Renal pelvis (tissue), 1 donor: ENCODE measurements at regions not wholly inside any gene's neighbourhood (a gene's known extent, or its start where the extent isn't known, plus 50 kb on each side); places are given as distances from the start of the nearest gene placed in this dataset.

Experiments
- DNase-seq: peaks from one replicate; pipeline ENCODE4 v3.0.0-alpha.2; 2013

DNA sequence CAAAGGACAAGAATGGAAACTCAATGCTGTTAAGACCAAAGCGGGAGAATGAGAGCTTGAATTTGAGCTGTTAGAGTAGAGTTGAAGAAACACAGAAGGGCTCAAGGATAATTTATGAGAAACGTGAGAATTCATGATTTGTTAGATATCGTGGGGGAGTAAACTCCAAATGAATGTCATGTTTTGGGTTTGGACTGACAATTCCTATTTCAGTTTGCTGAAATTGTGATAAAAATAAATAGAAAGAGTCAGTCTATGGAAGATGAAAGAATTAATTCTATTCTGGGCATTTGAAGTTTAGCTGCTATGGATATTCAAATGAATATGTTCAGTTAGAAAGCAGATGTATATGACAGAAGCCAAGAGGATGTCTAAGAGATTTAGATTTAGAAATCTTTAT lies 723.4 kb upstream of the PIK3C3 start:
- no peak for DNase-seq

DNA sequence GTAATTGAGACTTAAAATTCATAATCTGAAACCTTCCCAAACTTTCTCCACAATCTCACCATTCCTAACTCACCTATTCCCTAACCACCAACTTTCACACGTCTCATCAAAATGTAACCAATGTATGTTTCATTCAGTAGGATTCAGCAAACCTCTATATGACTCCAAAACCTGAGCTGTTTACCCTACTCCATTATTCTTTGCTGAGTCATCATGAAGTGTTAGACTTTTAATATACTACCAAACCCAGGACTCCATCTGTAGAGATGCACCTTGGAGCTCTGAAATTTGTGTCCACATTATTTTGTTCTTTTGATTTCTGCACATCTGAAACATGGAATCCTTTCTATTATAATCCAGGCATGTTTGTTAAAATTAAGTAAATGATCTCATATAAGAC lies 727.0 kb upstream of the PIK3C3 start:
- no peak for DNase-seq

DNA sequence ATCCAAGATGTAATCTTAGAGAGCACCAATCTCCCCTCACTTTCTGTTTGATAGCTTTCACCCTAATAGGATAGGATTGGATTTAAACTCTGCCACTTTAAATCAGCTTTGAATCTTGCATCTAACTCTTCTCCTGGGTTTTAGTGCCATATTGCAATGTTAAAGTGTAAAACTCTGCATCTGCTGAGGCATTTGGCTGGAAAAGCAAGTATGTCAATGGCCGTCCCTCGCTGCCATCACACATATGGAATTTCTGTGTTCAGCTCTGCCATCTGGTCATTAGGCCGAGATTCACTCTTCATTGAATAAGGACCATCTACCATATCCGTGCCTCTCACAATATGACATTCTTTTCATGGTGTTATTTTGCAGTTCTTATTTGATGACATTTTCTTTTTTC lies 728.1 kb upstream of the PIK3C3 start:
- no peak for DNase-seq

DNA sequence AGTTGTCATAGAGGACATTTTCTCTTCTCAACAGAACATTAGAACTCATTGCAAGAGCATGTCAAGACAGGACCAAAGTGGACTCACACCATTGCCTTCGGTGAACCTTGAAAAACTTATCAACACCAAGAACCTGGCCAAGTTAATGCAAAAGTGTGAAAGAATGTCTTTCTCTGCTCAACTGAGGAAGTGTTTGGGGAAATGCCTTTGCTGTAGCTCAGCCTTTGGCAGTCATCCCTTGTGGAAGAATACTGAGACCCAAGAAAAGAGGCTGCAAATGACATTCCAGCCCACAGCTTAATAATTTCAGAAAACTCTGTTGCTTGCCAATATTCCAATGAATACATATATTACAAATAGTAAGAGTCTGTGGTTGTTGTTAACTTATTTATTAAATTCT lies 728.8 kb upstream of the PIK3C3 start:
- peak; percentile 3 for DNase-seq

DNA sequence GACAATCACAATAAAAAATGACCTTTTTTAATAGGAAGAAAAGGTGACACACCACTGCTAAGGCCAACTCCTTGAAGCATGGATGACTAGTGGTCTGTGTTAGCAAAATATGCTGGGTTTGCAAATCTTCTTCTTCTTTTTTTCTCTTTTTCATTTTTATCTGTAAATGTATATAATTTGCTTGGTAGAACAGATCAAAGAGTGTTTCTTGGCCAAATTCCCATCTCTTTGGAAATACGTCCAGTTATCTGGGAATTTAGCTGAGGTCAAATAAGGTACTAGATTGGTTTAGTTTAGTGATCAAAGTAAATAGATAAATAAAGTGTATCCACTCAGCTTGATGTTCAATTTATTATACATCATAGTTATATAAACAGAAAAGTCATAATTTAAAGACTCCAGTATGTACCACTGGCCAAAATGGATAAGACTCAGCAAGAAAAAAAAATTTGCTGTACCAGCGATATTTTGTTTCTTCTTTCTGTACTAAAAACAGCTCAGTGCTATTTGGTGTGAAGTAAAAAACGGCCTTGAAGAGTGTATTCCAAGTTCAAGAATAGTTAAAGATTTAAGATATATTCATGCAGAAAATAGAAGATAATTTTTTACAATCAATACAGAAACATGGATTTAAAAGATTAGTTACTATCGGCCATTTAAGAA lies 738.6 kb upstream of the PIK3C3 start:
- no peak for DNase-seq

DNA sequence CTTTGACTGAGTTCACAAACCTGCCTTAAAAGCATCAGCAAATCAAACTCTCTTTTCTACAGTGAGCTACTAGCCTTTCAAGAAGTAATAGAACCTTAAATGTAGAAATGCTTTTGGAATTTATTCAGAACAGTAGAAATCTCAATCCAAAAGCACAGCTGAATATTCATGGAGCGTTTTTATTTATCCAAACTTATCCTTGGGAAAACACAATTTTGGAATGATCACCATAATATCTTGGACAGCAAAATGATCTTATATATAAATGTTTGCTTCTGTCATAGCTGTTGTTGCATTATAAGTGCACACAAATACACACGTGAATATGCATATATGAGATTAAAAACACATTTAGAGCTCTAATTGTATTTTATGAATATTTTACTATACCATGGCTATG lies 747.3 kb upstream of the PIK3C3 start:
- DNase-seq = no peak

DNA sequence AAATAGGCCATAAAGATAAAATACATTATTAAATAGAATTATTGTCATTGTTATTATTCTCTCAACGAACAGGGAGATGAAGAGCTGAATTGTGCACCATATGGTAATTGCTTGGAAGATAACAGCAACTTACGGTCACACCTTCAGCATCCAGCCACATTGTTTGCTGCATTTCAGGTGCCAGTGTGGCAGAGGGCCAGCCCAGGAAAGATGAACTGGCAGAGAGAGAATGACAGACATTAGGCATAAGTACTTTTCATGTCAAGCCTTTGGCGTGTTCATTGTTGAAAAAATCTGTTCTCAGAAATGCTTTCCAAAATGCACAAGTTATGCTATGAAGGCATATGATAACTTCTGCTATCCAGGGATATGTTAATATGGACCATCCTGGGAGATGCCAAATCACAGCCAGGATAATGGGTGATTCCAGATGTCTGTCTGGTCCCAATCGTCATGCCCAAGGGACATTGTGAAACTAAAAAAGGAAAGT lies 748.6 kb upstream of the PIK3C3 start:
- no peak for DNase-seq

DNA sequence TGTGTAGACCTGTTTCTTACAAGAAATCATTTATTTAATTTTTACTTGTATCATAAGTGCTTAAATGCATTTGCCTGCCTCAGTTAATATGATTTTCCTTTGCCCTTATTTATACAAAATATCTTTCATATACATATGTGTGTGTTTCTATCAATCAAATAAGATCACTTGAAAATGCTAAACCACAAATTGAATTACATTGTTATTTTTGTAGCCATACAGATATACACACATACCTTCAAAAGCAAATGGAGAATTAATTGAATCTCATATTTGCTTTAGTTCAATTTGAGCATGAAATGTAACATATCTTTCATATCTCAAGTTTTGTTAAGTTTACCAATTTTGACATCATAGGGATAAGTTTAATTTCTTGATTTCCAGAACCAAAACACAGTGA lies 755.8 kb upstream of the PIK3C3 start:
- no peak for DNase-seq

DNA sequence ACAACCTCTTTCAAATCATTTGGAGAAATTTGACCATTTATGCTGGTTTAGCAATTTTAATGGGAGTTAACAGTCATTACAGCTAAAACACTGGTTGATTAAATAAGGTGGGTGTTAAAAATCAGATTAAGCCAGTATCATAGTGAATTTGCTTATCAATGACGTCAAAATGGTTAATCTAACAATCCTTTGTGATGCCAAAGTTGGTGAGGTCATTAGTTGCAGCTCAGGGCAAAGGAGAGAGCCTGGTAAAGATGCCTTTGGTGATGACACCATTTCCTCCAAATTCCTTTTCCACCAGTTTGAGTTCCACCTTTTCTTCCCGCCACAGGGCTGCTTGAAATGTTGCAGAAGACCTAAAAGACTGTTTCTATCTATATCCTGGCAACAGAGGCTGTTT lies 757.1 kb upstream of the PIK3C3 start:
- no peak for DNase-seq

DNA sequence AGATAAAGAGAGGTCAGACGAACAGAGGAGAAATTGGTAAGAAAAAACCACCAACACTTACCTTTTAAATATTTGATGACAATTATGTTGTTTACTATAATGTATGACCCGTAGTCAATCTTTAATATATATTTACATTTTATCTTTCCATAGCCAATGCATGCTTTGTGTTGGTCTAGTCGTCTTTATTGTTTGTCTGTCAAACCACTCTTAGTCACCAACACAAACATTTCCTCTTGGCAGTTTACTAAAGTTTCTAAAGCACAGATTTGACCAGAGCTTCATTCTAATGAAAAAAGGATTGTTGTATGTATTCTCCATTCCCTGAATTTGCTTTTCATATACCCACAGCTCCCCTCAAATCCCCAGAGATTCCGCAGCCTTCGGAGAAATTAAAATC lies 784.7 kb upstream of the PIK3C3 start:
- DNase-seq = no peak

DNA sequence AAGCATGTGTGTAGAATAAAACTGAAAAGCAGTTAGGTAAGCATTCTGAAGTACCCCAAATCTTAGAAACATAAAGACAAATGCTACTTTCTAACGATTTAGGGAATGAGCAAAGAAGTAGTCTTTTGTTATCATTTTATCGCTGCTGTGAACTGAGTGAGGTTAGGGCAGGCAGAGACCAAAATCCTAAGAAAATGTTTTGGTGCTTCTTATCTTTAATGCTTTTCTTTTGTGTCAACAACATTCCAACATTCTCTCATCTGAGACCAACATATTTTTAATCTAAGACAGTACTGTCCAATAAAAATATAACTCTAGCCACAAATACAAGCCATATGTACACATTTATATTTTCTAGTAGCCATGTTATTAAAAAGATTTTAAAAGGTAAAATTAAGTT lies 789.4 kb upstream of the PIK3C3 start:
- DNase-seq = no peak

DNA sequence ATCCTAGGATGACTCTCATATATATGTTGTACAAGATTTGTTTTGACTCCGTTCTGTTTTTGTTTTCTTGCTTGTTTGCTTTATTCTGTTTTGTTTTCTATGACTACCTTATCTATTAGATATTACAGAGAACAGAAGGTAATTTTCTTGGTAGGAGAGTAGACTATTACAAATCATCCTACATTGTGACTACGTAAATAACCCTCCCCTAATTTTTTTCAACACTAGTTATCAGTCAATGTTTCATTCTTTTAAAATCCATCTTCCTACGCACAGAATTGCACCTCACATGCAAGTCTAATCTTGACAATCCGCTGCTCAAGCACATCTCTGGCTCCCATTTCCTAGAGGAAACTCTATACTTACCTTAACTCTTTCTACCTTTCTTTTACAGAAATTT lies 792.3 kb upstream of the PIK3C3 start:
- DNase-seq = no peak

DNA sequence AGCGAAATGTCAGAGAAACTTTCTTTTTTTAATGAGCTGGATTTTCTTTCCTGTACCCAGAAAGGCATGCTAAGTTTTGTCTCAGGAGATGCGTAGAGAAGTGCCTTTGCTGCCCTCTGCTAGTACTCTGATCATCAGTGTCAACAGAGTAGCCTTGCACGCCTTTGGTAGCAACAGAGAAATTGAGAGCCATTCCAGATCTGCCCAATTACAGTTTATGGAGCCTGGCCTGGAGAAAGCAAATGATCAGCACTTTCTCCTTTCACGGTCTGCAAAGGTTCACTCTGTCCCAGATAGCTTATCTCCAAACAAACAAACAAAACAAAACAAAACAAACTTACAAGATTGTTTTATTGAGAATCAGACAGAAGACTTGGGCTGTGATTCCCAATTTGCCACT lies 792.8 kb upstream of the PIK3C3 start:
- DNase-seq = no peak

DNA sequence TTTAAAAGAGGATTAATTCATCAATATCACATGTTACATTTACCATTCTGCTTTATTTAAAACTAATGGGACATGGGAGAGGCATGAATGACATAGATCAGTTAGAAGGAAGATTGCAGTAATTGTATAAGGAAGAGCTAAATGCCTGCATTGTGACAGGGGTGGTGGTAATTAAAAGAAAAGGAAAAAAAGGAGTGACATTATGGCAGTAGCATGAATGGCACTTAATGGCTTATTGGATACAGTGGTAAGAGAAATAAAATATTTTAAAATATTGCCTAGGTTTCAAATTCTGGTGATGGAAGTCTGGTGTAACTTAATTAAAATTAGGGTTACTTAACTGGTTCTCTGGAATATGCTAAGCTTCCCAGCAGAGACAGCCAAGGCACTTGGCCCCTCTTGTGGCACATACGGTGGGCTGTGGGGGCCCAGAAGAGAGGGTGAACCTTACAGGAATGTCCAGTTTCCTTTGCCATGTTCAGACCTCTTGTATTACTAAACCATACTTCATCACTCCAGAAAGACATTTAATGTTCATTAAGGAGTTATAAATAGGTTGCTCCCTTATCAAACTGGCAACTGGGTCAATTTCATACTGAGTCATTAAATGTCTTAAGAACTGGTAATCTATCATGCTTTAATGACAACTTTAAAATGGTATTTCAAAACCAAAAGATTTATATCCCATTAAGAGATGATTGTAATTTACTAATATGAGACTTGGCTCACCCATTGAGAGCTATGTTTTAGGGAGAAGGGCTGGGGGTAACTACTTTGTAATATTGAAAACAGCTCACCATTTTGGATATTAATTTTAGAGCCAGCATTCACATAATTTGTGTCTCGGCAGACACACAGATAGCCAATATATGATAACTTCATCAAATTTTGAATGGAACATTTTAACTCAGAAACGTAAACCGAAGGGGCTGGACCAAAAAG lies 798.9 kb upstream of the PIK3C3 start:
- no peak for DNase-seq

DNA sequence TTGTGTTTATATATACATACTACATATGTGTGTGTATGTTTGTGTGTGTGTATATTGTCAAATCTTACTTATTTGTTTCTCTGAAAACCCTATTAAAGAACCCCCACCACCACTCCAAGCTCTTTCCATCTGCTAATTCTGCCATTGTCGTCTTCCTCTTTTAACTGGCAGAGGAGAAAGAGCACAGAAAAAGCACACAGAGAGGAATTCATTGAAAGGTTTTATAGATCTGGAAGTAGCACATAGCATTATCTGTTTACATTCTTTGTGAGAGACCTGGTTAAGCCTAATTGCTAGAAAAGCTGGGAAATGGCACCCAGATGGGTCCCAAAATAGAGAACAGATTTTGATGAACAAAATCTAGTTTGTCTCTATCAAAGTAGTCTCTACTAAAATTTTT lies 800.0 kb upstream of the PIK3C3 start:
- no peak for DNase-seq

DNA sequence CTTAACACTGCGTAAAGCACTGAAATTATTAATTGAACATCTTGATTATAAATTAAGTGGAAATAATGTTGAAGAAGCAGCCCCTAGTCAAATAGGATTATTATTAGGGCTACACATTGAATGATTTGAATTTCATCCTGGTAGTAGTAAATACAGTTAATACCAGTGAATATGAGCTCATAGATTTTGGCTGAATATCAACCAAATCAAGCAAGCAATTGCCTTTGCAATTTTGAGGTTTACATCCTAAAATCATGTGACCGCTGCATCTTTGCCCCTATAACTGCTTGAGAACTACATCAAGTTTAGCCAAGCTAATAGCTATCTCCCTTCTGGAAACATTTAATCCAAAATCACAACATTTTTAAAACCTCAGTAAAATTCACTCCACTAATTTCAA lies 801.2 kb upstream of the PIK3C3 start:
- DNase-seq = no peak

DNA sequence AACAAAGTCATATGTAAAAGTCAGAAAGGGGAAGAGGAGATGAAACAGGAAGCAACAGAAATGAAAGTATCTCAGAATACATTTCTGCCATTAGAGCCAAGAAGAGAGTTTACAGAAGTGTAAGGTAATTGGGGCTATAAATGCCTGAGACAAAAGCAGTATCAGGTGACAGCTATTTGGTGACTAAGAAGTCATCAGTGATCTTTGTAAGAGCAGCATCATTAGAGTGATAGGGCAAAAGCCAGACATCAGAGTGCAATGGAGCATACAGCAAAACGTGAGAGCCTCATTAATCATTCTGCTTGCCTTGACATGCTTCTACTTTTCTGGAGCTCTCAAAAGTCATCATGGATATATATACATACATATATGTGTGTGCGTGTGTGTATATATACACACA lies 804.7 kb upstream of the PIK3C3 start:
- DNase-seq = peak; percentile 30

DNA sequence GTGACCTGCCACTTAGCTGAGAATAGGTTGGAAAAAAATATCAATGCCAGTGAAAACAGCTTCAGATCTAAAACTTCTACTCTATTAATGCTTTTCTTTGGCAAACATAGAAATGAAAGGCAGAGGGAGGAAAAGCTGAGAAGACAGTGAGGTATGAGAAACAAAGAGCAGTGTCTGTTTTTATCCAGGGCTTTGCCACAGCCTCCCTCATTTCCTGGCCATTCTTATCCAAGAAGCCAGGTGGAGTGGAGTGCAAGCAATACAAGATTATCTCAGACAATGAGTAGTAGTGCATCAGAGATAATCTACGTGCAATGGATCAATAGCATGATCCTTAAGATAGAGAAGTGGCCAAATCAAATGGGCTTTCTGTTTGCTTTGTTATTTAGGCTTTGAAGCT lies 808.7 kb upstream of the PIK3C3 start:
- no peak for DNase-seq

DNA sequence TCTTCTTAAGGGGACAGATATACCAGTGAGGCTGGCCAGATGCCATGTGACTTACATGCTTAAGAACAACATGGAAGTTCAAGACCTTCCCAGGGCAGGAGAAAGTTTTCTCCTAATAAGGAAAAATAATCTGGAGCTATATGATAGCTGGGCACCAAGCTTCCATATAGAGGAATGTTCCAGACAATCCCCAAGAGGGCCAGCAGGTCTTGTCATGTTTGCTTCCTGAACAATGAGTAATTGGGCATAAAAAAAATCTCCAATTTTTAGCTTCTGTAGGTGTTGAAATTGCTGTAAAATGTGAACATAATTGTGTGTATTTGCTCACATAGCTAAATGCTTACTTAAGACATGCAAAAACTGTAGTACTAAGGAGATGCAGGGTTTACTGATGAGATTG lies 809.5 kb upstream of the PIK3C3 start:
- no peak for DNase-seq

DNA sequence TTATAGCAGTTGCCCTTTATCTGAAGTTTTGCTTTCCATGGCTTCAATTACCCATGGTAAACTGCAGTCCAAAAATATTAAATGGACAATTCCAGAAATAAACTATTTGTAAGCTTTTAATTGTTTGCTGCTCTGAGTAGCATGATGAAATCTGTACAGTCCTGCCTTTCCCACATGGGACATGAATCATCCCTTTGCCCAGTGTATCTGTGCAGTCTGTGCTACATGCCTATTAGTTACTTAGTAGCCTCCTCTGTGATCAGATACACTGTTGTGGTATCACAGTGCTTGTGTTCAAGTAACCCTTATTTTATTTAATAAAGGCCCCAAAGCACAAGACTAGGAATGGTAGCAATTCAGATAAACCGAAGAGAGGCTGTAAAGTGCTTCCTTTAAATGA lies 810.6 kb upstream of the PIK3C3 start:
- no peak for DNase-seq

DNA sequence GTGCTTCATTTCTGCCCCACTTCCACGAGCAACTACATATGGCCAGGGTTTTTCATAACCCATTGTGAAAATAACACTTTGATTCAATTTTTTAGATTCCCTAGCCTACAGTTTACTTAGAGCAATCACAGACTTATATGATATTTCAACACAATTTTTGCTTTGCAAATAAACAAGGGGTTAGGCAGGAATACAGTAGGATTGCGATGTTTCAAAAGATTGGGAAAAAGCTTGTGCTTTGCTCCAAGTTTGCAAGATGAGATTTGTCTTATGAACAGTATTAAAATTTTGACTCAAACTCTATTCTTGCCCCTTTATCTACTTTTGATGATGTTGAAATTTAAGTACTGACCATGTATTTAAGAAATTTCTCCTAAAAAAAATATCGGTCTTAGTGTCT lies 814.5 kb upstream of the PIK3C3 start:
- no peak for DNase-seq

DNA sequence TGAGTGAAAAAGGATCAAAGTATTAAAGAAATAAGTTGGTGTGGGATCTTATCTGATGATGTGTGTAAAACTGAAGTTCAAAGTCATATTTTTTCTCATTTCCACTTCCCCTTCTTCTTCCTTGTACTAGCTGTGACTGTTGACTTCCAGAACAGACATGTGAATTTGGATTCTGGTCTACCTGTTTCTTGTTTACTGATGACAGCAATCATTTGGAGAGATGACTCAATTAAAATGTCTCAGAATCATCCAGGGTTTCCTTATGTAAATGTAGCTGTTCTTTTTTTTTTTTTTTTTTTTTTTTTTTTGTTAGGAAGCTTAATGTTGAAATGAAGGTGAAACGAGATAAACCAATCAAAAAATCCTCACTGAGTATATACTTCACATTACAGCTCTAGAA lies 819.9 kb upstream of the PIK3C3 start:
- DNase-seq = no peak

DNA sequence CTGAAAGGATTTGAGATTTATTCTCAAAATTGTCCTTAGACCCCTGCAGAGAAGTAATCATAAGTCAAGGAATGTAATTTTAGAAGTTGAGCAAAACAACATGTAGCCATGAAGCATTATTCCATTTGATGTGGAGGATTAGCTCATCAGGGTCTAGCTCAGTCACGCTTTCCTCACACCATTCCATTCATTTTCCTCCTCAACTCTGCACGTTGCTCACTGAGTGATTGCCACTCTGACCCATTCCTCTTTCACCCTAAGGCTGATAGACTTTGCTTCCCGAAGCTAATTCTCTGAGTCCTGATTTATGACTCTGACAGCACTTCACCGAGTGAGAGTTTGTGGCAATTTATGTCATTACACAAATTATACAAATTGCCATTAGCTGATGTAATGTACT lies 820.6 kb upstream of the PIK3C3 start:
- DNase-seq = no peak

DNA sequence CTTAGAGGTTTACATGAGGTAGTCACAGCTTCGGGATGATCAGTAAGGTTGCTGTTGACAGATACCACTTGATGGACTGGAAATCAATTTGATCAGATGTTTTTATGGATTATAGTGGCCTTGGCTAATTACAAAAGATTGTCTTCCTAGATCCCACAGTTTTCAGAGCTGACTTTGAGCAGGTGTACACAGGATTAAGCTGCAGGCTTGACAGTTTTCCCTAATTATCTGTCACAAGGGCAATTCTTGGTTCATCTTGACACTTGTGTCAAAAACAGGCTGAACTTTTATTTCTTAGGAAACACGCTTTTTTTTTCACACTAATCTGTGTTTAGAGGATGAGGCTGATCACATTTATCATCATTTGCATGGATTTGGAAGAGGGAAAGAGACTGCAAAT lies 824.0 kb upstream of the PIK3C3 start:
- no peak for DNase-seq
